BJ (cell line): ENCODE measurements at regions not wholly inside any gene's neighbourhood (a gene's known extent, or its start where the extent isn't known, plus 50 kb on each side); places are given as distances from the start of the nearest gene placed in this dataset.

Source experiments
- CTCF ChIA-PET: fragments of 350-600 bp; formaldehyde crosslinking; extraction: SDS; loops from one replicate; lab custom pipeline; 2021; ENCODE audit warnings: antibody characterized with exemption, inconsistent platforms; lab: Yijun Ruan, JAX
- POLR2A ChIA-PET: fragments of 300-600 bp; sonication (Branson Sonifier 250); formaldehyde crosslinking; extraction: SDS; loops from one replicate; lab custom pipeline; 2021; ENCODE audit warnings: antibody characterized with exemption; lab: Charles Lee
- DNase-seq: peaks from one replicate; pipeline ENCODE4 v3.0.0-alpha.2; 2011; ENCODE audit warnings: low read depth
- H3K27me3 ChIP-seq: 2 replicates; pipeline ENCODE4 v1.6.0; 2011; ENCODE audit warnings: low read length; ENCODE audit not compliant: control insufficient read depth, insufficient read depth
- H3K36me3 ChIP-seq: 2 replicates; pipeline ENCODE4 v1.5.1; 2011; ENCODE audit warnings: low read length; ENCODE audit not compliant: control insufficient read depth, insufficient read depth
- H3K4me3 ChIP-seq: 2 replicates; pipeline ENCODE4 v1.5.1; 2011; ENCODE audit warnings: low read depth, mild to moderate bottlenecking, control low read depth, low read length
- TF ChIP-seq, protein P1 (sequence below): IDR thresholded peaks from 2 replicates; pipeline ENCODE4 v1.5.1; 2011; ENCODE audit warnings: low read depth, mild to moderate bottlenecking, control low read depth, inconsistent platforms, low read length, moderate library complexity; ENCODE audit not compliant: insufficient read depth

DNA sequence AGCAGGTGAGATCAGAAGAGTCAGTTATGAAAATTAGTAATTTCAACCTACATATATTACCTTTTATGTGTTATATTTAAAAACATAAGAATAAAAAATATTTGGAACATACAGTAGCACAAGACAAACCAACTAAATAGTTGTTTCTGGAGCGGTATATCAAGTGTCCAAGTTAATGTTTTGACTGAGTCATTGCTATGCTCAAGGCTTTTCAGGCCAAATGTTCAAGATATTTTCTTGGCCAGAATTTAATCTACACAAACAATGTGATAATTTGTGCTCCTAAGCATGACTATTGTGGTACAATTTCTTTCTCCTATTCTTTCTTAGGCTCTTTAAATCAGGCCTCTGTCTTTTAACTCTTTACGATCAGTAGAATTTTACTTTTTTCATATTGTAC is 412.4 kb downstream of the RAP2B start:
- no peak overlapping the region for H3K4me3 ChIP-seq
- no peak for DNase-seq
- H3K36me3 ChIP-seq: no peaks in the 10 kb centered on the region
- ChIA-PET CTCF (no interaction called here), POLR2A (no interaction called here)
- TF ChIP-seq, protein P1, sequence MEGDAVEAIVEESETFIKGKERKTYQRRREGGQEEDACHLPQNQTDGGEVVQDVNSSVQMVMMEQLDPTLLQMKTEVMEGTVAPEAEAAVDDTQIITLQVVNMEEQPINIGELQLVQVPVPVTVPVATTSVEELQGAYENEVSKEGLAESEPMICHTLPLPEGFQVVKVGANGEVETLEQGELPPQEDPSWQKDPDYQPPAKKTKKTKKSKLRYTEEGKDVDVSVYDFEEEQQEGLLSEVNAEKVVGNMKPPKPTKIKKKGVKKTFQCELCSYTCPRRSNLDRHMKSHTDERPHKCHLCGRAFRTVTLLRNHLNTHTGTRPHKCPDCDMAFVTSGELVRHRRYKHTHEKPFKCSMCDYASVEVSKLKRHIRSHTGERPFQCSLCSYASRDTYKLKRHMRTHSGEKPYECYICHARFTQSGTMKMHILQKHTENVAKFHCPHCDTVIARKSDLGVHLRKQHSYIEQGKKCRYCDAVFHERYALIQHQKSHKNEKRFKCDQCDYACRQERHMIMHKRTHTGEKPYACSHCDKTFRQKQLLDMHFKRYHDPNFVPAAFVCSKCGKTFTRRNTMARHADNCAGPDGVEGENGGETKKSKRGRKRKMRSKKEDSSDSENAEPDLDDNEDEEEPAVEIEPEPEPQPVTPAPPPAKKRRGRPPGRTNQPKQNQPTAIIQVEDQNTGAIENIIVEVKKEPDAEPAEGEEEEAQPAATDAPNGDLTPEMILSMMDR: no peak
- no peaks in the 10 kb centered on the region for H3K27me3 ChIP-seq

DNA sequence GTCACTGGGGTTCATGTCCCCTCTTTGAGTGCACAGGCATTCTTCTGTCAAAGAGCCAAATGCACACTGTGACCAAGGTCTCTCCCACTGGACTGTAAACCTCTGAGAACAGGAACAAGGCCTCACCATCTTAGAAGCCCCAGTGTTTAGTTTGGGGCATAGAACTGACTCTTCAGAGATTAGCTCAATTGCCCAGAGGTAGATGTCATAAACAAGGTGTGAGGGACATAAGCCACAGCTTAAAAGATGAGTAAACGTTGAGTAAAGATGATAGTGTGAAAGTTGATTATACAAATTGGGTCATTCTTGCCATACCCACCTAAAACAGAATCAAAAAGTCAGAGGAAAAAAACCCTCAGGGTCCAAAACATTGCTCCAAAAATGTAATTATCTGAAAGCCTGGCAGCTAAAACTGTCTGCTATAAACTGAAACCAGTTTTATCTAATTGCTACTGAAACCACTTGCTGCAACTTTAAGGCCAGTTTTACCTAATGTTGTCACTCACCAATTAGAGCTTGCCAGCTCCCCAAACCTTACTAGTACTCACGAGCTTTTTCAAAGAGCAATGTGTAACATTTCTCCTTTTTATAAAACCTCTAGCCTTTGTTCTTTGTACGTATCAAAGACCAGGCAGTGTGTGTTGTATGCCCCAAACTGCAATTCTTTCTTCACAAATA is 415.2 kb downstream of the RAP2B start:
- ChIA-PET CTCF (interaction anchor here (1.0 kb wide), 1 partner anchor 11 kb away, joined by 3 read pairs; no protein-coding TSS in a partner anchor), POLR2A (no interaction called here)
- H3K4me3 ChIP-seq: no peak overlapping the region
- H3K27me3 ChIP-seq: no peaks in the 10 kb centered on the region
- TF ChIP-seq, protein P1: no peak
- no peak for DNase-seq
- no peaks in the 10 kb centered on the region for H3K36me3 ChIP-seq

DNA sequence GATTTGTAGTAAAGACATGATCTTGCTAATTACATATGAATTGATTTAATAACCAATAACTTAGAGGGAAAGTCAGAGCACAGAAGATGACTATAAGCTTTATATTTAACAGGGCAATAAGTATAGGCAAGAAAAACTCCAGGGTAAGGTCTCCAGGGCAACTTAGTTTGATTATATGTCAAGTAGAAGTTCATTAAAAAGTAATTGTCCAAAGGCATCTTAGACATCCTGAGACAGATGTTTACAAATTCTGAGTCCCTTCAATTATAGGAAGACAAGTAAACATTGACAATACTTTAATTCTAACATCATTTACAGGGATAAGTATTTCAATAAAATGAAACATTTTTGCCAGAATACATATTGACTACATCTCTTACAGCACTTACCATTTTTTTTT is 416.0 kb downstream of the RAP2B start:
- no peak overlapping the region for H3K4me3 ChIP-seq
- CTCF ChIA-PET: no interaction called here
- no peaks in the 10 kb centered on the region for H3K27me3 ChIP-seq
- DNase-seq: no peak
- H3K36me3 ChIP-seq: no peaks in the 10 kb centered on the region
- POLR2A ChIA-PET: no interaction called here
- TF ChIP-seq, protein P1: no peak

DNA sequence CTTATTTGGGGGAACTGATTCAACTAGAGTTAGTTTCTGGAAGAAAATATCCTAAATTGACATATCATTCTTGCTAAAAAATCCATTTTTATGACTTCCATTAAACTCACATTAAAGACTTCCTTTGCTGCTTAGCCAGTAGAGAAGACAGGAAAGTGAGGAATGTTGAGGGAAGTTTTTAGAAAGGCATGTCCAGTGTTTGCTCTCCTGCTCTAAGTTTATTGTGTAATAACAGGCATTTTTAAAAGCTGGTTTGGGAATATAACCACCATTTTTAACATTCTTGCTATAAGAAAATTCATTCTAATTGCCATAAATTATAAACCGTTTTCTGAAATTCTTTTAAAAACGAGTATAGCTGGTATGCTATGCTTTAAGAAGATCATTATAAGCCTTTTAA is 428.0 kb downstream of the RAP2B start:
- CTCF ChIA-PET: interaction anchor here (0.6 kb wide), 1 partner anchor 337 kb away, joined by 4 read pairs; no protein-coding TSS in a partner anchor
- TF ChIP-seq, protein P1: no peak
- POLR2A ChIA-PET: no interaction called here
- no peaks in the 10 kb centered on the region for H3K36me3 ChIP-seq
- no peaks in the 10 kb centered on the region for H3K27me3 ChIP-seq
- no peak overlapping the region for H3K4me3 ChIP-seq
- DNase-seq: no peak

DNA sequence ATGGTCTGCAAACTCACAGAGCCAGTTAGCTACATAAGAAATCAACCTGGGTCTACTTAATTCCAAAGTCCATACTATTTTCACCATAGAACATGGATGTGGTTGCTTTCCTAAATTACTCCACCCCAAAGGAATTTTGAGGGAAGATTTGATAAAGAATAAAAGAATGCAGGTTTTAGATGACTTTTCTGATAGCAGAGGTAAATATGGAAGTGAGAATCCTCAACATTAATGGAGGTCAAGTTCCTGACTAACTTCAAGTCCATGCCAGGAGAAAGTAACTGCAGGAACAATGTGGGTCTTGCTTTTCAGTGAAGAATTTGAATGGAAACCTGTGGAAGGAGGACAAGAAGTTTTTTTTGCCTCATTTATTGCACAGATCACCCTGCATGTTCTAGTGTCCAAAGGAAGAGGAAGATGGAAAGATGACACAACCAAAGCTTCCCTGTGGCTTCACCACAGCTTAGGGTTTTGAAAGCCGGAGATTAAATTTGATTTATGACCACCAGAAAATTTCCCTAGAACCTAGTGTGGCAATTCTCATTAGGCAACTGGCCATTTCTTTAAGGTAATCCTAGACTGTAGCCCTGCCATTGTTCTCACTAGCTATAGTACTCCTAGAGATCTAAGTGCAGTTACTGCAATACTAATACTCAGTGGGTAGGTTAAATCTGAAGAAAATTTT is 429.7 kb downstream of the RAP2B start:
- TF ChIP-seq, protein P1: no peak
- no peak for DNase-seq
- CTCF ChIA-PET: interaction anchor here (1.1 to 1.3 kb wide), 2 partner anchors 22 to 567 kb away, joined by 3 read pairs; no protein-coding TSS in a partner anchor
- H3K27me3 ChIP-seq: no peaks in the 10 kb centered on the region
- no peak overlapping the region for H3K4me3 ChIP-seq
- H3K36me3 ChIP-seq: no peaks in the 10 kb centered on the region
- POLR2A ChIA-PET: no interaction called here
